Endothelial cell of umbilical vein (primary cell): ENCODE measurements at regions not wholly inside any gene's neighbourhood (a gene's known extent, or its start where the extent isn't known, plus 50 kb on each side); places are given as distances from the start of the nearest gene placed in this dataset.

ENCODE experiments used
- BruUV-seq: library from RNA; stranded (reverse); fragments of 400-500 nt; replicated peaks from 2 replicates; lab custom pipeline; 2021; lab: Mats Ljungman, UMichigan
- CTCF ChIA-PET: fragments of 300-600, 350-600 bp; sonication (Branson Sonifier 250); formaldehyde crosslinking; loops from one replicate; lab custom pipeline; 2021; ENCODE audit warnings: antibody characterized with exemption, inconsistent platforms; lab: Charles Lee
- POLR2A ChIA-PET: fragments of 300-600, 350-600 bp; sonication (Branson Sonifier 250); formaldehyde crosslinking; loops from one replicate; lab custom pipeline; 2021; ENCODE audit warnings: antibody characterized with exemption, inconsistent platforms; lab: Charles Lee
- DNase-seq: peaks from one replicate; pipeline ENCODE4 v3.0.0-alpha.2; 2011; ENCODE audit warnings: low read depth, low spot score
- FAIRE-seq: peaks from 2 replicates; lab custom pipeline; 2011; peaks lifted over from hg19 to GRCh38; lab: Jason Lieb, UNC
- H2AFZ ChIP-seq: 2 replicates; pipeline ENCODE4 v1.6.0; 2012; ENCODE audit warnings: low read depth, low read length, control low read depth, inconsistent platforms
- H3K27ac ChIP-seq: 2 replicates; pipeline ENCODE4 v1.5.1; 2011; ENCODE audit warnings: low read depth, mild to moderate bottlenecking, control low read depth, low read length, moderate library complexity; ENCODE audit not compliant: insufficient read depth
- H3K27me3 ChIP-seq, 2 experiments: 2 replicates each; pipeline versions ENCODE4 v1.6.0 to v1.6.1; 2011; ENCODE audit warnings: low read length in 2 of 2, mixed read lengths in 1 of 2; ENCODE audit not compliant: control insufficient read depth in 2 of 2, insufficient read depth in 2 of 2
- H3K36me3 ChIP-seq, 2 experiments: 2 replicates in 1 of 2; 3 replicates in 1 of 2; pipeline ENCODE4 v1.5.1; 2011; ENCODE audit warnings: low read length in 2 of 2, mild to moderate bottlenecking in 1 of 2, moderate library complexity in 1 of 2; ENCODE audit not compliant: control insufficient read depth in 2 of 2, insufficient read depth in 2 of 2; ENCODE audit errors: extremely low read depth in 1 of 2
- H3K4me1 ChIP-seq: 3 replicates; pipeline ENCODE4 v1.5.1; 2011; ENCODE audit warnings: mild to moderate bottlenecking, low read length; ENCODE audit not compliant: control insufficient read depth, insufficient read depth; ENCODE audit errors: extremely low read depth
- H3K4me2 ChIP-seq: 2 replicates; pipeline ENCODE4 v1.6.1; 2011; ENCODE audit warnings: low read length, control low read depth, mixed read lengths; ENCODE audit not compliant: insufficient read depth
- H3K4me3 ChIP-seq, 3 experiments: fragments of 200-600 bp in 1 of 3; sonication (generic), shearing (Covaris generic) in 1 of 3; replicated peaks in 1 of 3; 2 replicates each; pipeline ENCODE4 v1.5.1; 2011 to 2016; ENCODE audit warnings: control low read depth in 3 of 3, low read length in 3 of 3, mild to moderate bottlenecking in 2 of 3, inconsistent platforms in 1 of 3, low read depth in 1 of 3, moderate library complexity in 1 of 3; ENCODE audit not compliant: insufficient read depth in 1 of 3
- H3K79me2 ChIP-seq: 2 replicates; pipeline ENCODE4 v1.6.0; 2012; ENCODE audit warnings: low read length, inconsistent platforms; ENCODE audit not compliant: control insufficient read depth, insufficient read depth
- H3K9ac ChIP-seq: replicated peaks from 2 replicates; pipeline ENCODE3; 2011; ENCODE audit warnings: low read length, control low read depth; ENCODE audit not compliant: insufficient read depth; ENCODE audit errors: extremely low read depth
- H3K9me1 ChIP-seq: replicated peaks from 3 replicates; pipeline ENCODE4 v1.6.0; 2011; ENCODE audit warnings: mild to moderate bottlenecking, low read length; ENCODE audit not compliant: control insufficient read depth, insufficient read depth; ENCODE audit errors: extremely low read depth
- H3K9me3 ChIP-seq: replicated peaks from 2 replicates; pipeline ENCODE4 v1.5.1; 2012; ENCODE audit warnings: low read length, inconsistent platforms; ENCODE audit not compliant: control insufficient read depth, insufficient read depth
- H4K20me1 ChIP-seq: replicated peaks from 2 replicates; pipeline ENCODE3; 2011; ENCODE audit warnings: mild to moderate bottlenecking, low read length; ENCODE audit not compliant: control insufficient read depth, insufficient read depth; ENCODE audit errors: extremely low read depth
- EZH2 ChIP-seq: IDR thresholded peaks from 2 replicates; pipeline ENCODE4 v1.6.1; 2012; ENCODE audit warnings: borderline replicate concordance, low read depth, mild to moderate bottlenecking, moderate library complexity, low read length, inconsistent platforms; ENCODE audit not compliant: severe bottlenecking
- FOS ChIP-seq: IDR thresholded peaks from 2 replicates; pipeline ENCODE4 v1.6.1; 2011; ENCODE audit warnings: mild to moderate bottlenecking, low read length, moderate library complexity, borderline replicate concordance; ENCODE audit not compliant: insufficient read depth
- GATA2 ChIP-seq: IDR thresholded peaks from 2 replicates; pipeline ENCODE4 v1.7.0; 2011; ENCODE audit warnings: low read depth, mild to moderate bottlenecking, moderate library complexity, mixed read lengths, low read length; ENCODE audit not compliant: insufficient read length, insufficient read depth
- JUN ChIP-seq: IDR thresholded peaks from 2 replicates; pipeline ENCODE4 v1.6.1; 2011; ENCODE audit warnings: borderline replicate concordance, low read depth; ENCODE audit not compliant: insufficient read length, insufficient read depth
- MYC ChIP-seq: IDR thresholded peaks from one replicate; pipeline ENCODE4 v1.6.1; 2011; ENCODE audit warnings: mild to moderate bottlenecking, low read depth, low read length
- POLR2A ChIP-seq: IDR thresholded peaks from 2 replicates; pipeline ENCODE4 v1.6.1; 2012; ENCODE audit warnings: low read depth, mild to moderate bottlenecking, control low read depth, low read length
- POLR2AphosphoS5 ChIP-seq: IDR thresholded peaks from 2 replicates; pipeline ENCODE4 v1.6.1; 2012; ENCODE audit warnings: low read depth, mild to moderate bottlenecking, control low read depth, low read length, moderate library complexity; ENCODE audit not compliant: insufficient read depth
- dilution Hi-C: fragments of 300-500 bp; cut with MboI; formaldehyde crosslinking; loops from one replicate; pipeline ENCODE4 v1.15.0; 2019; ENCODE audit warnings: low sequenced_read_pairs; ENCODE audit not compliant: extremely low pct_ligation_motif_present
- intact Hi-C: fragments of 100-400 bp; cut with micrococcal nuclease; formaldehyde crosslinking; loops from one replicate; pipeline ENCODE4 v1.10.0; 2022
- TF ChIP-seq, protein P1 (sequence below), 2 donors: IDR thresholded peaks; 1 replicate in 1 of 2; 2 replicates in 1 of 2; pipeline ENCODE4 v1.5.1; 2011; ENCODE audit warnings: low read length in 2 of 2, mild to moderate bottlenecking in 2 of 2, moderate library complexity in 2 of 2, control low read depth in 1 of 2, inconsistent platforms in 1 of 2, low read depth in 1 of 2; ENCODE audit not compliant: insufficient read depth in 1 of 2; ENCODE audit errors: extremely low read depth in 1 of 2
- TF ChIP-seq, protein P2 (sequence below): IDR thresholded peaks from 2 replicates; pipeline ENCODE4 v1.6.1; 2011; ENCODE audit not compliant: insufficient read depth, insufficient read length

DNA sequence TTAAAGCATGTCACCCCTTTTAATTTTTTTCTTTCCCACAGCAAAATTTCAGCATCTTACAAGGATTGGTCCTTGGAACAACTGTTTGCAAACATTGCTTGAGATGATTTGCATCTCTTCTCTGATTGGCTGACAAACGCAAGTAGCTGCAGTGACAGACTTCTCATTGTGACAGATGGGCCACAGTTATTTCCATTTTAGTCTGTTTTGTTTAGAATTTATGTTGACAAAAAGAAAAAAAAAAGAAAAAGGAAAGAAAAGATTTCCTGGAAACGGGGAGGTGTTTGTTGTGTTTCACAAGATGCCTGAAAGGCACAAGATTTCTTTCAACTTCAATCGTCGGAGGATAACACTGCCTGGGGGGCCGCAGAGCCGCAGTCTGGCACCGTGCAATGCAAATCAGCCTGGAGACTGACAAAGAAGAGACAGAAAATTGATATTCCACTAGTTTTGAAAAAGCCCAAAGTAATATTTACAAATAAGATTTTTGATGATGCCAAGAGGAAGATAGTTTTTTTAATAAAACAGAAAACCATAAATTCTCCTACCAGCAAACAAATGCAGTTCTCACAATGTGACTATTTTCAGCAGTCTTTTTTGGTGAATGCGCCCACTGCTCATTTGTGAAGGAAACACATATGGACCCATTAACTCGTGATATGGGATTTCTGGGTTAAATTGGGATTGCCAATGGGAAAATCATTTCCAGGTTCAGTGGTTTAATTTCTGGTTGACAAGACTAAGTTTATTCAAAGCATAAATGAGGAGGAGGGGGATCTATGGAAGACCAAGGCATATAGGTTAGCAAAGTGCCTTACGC lies 296.2 kb upstream of the SMIM21 start:
- no peak overlapping the region for H3K4me2 ChIP-seq
- dilution Hi-C loops = no loop called here
- no peak overlapping the region for H3K4me3 ChIP-seq
- no peak overlapping the region for H3K9ac ChIP-seq
- no peaks in the 10 kb centered on the region for H4K20me1 ChIP-seq
- H2AFZ ChIP-seq = no peak overlapping the region
- no peaks in the 10 kb centered on the region for H3K4me1 ChIP-seq
- DNase-seq (no peak), FAIRE-seq (no peak)
- POLR2A ChIA-PET = no interaction called here
- peaks cover 4% of the 10 kb centered on the region for H3K9me3 ChIP-seq
- CTCF ChIA-PET = no interaction called here
- intact Hi-C loops = loop anchor here (10.0 kb wide), 1 partner anchor 1069 kb away; no protein-coding TSS in a partner anchor
- H3K9me1 ChIP-seq = no peaks in the 10 kb centered on the region
- no peaks in the 10 kb centered on the region for H3K27me3 ChIP-seq
- BruUV-seq = no TSS peak
- no peaks in the 10 kb centered on the region for H3K79me2 ChIP-seq
- no peak for TF ChIP-seq JUN
- TF ChIP-seq GATA2 = no peak
- TF ChIP-seq, protein P1, sequence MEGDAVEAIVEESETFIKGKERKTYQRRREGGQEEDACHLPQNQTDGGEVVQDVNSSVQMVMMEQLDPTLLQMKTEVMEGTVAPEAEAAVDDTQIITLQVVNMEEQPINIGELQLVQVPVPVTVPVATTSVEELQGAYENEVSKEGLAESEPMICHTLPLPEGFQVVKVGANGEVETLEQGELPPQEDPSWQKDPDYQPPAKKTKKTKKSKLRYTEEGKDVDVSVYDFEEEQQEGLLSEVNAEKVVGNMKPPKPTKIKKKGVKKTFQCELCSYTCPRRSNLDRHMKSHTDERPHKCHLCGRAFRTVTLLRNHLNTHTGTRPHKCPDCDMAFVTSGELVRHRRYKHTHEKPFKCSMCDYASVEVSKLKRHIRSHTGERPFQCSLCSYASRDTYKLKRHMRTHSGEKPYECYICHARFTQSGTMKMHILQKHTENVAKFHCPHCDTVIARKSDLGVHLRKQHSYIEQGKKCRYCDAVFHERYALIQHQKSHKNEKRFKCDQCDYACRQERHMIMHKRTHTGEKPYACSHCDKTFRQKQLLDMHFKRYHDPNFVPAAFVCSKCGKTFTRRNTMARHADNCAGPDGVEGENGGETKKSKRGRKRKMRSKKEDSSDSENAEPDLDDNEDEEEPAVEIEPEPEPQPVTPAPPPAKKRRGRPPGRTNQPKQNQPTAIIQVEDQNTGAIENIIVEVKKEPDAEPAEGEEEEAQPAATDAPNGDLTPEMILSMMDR (IDR thresholded peaks at IDR 0.05; ENCODE audit: extremely low read depth in 1 of 2, insufficient read depth in 1 of 2, low read depth in 1 of 2, low read length in 2 of 2) = no peak
- TF ChIP-seq FOS = no peak
- no peak for TF ChIP-seq EZH2
- TF ChIP-seq MYC = no peak
- TF ChIP-seq, protein P2, sequence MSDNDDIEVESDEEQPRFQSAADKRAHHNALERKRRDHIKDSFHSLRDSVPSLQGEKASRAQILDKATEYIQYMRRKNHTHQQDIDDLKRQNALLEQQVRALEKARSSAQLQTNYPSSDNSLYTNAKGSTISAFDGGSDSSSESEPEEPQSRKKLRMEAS = no peak
- TF ChIP-seq POLR2AphosphoS5 = no peak
- no peak for TF ChIP-seq POLR2A
- H3K27ac ChIP-seq = no peak overlapping the region
- no peaks in the 10 kb centered on the region for H3K36me3 ChIP-seq
